SU-DHL-6 (cell line): ENCODE measurements at regions not wholly inside any gene's neighbourhood (a gene's known extent, or its start where the extent isn't known, plus 50 kb on each side); places are given as distances from the start of the nearest gene placed in this dataset.

Experiments
- H2AFZ ChIP-seq: fragments of 200-600 bp; sonication (generic); 2 replicates; pipeline ENCODE4 v1.6.1; 2014; ENCODE audit warnings: low read depth, mild to moderate bottlenecking, moderate library complexity, mixed read lengths, antibody characterized with exemption, low read length; ENCODE audit not compliant: severe bottlenecking
- H3F3A ChIP-seq: fragments of 200-600 bp; shearing (Covaris generic); 2 replicates; pipeline ENCODE4 v1.6.0; 2016; ENCODE audit warnings: antibody characterized with exemption, mild to moderate bottlenecking; ENCODE audit not compliant: insufficient read depth
- H3K27ac ChIP-seq: fragments of 200-600 bp; sonication (generic); 2 replicates; pipeline ENCODE4 v1.5.1; 2016; ENCODE audit warnings: low read depth, mild to moderate bottlenecking, low read length, moderate library complexity, mixed read lengths
- H3K27me3 ChIP-seq: fragments of 200-600 bp; sonication (generic), shearing (Covaris generic); 2 replicates; pipeline ENCODE4 v1.6.0; 2014; ENCODE audit warnings: mild to moderate bottlenecking, low read length
- H3K36me3 ChIP-seq: fragments of 200-600 bp; sonication (generic); 2 replicates; pipeline ENCODE4 v1.6.1; 2014; ENCODE audit warnings: mild to moderate bottlenecking, low read length, mixed read lengths
- H3K4me2 ChIP-seq: fragments of 300-600, 200-600 bp; shearing (Covaris generic), sonication (generic); 2 replicates; pipeline ENCODE4 v1.6.0; 2014; ENCODE audit warnings: low read length, low read depth, mild to moderate bottlenecking; ENCODE audit not compliant: poor library complexity, severe bottlenecking
- H3K4me3 ChIP-seq: fragments of 200-600 bp; sonication (generic); 2 replicates; pipeline ENCODE4 v1.5.1; 2014; ENCODE audit warnings: antibody characterized with exemption, low read length, mild to moderate bottlenecking, mixed read lengths; ENCODE audit not compliant: insufficient read depth, poor library complexity, severe bottlenecking
- H3K79me2 ChIP-seq: fragments of 200-600 bp; sonication (generic); 2 replicates; pipeline ENCODE4 v1.6.1; 2014; ENCODE audit warnings: mild to moderate bottlenecking, low read length, moderate library complexity; ENCODE audit not compliant: insufficient read depth
- H3K9ac ChIP-seq: fragments of 200-600 bp; sonication (generic); 2 replicates; pipeline ENCODE4 v1.7.0; 2014; ENCODE audit warnings: mild to moderate bottlenecking, low read length
- H3K9me2 ChIP-seq: fragments of 200-600 bp; sonication (generic); replicated peaks from 2 replicates; pipeline ENCODE4 v1.6.1; 2014; ENCODE audit warnings: low read length; ENCODE audit not compliant: insufficient read depth
- H3K9me3 ChIP-seq: fragments of 200-600 bp; sonication (generic); 2 replicates; pipeline ENCODE4 v1.6.1; 2014; ENCODE audit warnings: low read length, mixed read lengths; ENCODE audit not compliant: insufficient read depth
- H4K20me1 ChIP-seq: fragments of 200-600 bp; sonication (generic); 2 replicates; pipeline ENCODE4 v1.6.1; 2014; ENCODE audit warnings: low read depth, mild to moderate bottlenecking, antibody characterized with exemption, low read length, moderate library complexity, mixed read lengths
- CTCF ChIP-seq: fragments of 200-600 bp; sonication (generic); IDR thresholded peaks from one replicate; pipeline ENCODE4 v1.5.1; 2017; ENCODE audit warnings: antibody characterized with exemption, mild to moderate bottlenecking, low read length, moderate library complexity; ENCODE audit not compliant: insufficient read depth, poor library complexity, severe bottlenecking
- EZH2phosphoT487 ChIP-seq: fragments of 200-600 bp; sonication (generic), shearing (Covaris generic); conservative IDR thresholded peaks from 2 replicates; pipeline ENCODE4 v1.6.1; 2018; ENCODE audit warnings: mild to moderate bottlenecking, antibody characterized with exemption, low read length, moderate library complexity, mixed read lengths

DNA sequence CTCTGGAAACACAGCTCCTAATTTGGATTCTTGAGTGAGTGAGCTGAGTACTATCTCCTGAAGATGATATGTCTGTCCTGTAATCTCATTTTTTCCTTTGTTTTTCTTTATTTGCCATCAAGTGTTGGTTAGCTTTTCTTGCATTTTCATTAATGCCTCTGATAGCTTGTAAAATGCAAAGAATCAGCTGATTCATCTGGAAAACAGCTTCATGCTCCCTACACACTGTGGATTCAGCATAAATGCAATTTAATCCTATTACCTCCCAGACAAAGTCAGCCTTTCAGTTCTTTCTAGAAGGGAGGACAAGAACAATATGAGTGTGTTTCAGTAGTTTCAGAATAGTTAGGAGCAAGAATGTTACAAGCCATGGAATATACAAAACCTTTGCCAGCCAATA is 79.4 kb downstream of the DACT1 start:
- Histone ChIP-seq H2AFZ (no peak overlapping the region), H3K79me2 (no peaks in the 10 kb centered on the region), H3K9ac (no peak overlapping the region), H3F3A (no peaks in the 10 kb centered on the region), H3K27me3 (no peaks in the 10 kb centered on the region), H3K9me2 (no peaks in the 10 kb centered on the region), H4K20me1 (no peaks in the 10 kb centered on the region), H3K9me3 (no peaks in the 10 kb centered on the region), H3K27ac (no peak overlapping the region), H3K4me3 (no peak overlapping the region), H3K4me2 (no peak overlapping the region), H3K36me3 (no peaks in the 10 kb centered on the region)
- TF ChIP-seq EZH2phosphoT487 (no peak), CTCF (no peak)

- no peak for TF ChIP-seq EZH2phosphoT487
- TF ChIP-seq CTCF = no peak
These were observed 80.1 kb downstream of the DACT1 start for GRCh38 chr14:58717813-58718212.

DNA sequence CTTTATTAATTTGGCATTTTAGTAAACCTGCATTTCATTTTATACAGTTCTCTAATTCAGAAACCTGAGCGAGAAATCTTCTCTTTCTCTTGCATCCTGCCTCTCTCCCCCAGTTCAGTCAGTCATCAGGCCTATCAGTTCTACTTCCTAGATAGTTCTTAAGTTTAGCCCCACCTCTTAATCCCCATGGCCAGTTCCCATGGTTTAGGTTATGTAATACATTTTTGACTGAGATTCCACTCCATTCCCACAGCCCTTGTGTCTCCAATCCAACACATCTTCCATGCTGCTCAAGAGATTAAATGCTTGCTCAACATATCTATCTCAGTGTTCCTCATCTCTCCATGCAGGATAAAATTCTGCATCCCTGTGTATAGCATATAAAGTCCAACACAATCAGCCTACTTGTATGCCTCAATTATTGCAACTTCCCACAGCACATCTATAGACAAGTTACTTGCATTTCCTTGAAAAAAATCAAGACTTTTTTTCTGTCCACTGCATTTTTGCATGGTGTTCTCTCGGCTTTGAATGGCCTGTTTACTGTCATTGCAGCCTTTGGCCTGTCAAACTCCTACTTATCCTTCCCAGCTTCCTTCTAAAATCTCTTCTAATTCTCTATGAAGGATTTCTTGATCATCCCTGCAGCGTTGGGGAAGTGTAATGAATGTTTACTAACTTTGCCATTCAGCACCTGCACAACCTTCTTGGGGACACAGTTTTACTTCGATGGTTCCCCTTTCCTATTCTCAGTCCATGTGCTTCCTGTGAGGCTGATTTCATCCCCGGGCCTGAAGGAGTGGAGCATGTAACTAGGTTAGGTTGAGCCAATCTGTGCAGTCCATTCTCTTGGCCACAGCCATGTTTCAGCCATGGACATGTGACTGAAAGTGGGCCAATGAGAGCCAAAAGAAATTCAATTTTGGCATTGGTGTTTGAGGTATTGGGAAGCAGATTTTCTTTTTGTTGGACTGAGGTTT is 80.8 kb downstream of the DACT1 start:
- Histone ChIP-seq H3F3A (no peaks in the 10 kb centered on the region), H2AFZ (no peak overlapping the region), H3K9me3 (no peaks in the 10 kb centered on the region), H3K4me2 (no peak overlapping the region), H4K20me1 (no peaks in the 10 kb centered on the region), H3K9me2 (no peaks in the 10 kb centered on the region), H3K36me3 (no peaks in the 10 kb centered on the region), H3K9ac (no peak overlapping the region), H3K79me2 (no peaks in the 10 kb centered on the region), H3K27ac (no peak overlapping the region), H3K27me3 (no peaks in the 10 kb centered on the region), H3K4me3 (no peak overlapping the region)
- TF ChIP-seq EZH2phosphoT487 = no peak
- TF ChIP-seq CTCF = no peak

More at GRCh38 chr14:58717813-58718212, 80.1 kb downstream of the DACT1 start:
- H3K27me3 ChIP-seq = no peaks in the 10 kb centered on the region
- no peaks in the 10 kb centered on the region for H4K20me1 ChIP-seq
- H3K4me2 ChIP-seq = no peak overlapping the region
- no peaks in the 10 kb centered on the region for H3K9me2 ChIP-seq
- no peak overlapping the region for H3K4me3 ChIP-seq
- no peaks in the 10 kb centered on the region for H3K36me3 ChIP-seq
- H3K79me2 ChIP-seq = no peaks in the 10 kb centered on the region
- no peak overlapping the region for H3K9ac ChIP-seq
- no peak overlapping the region for H3K27ac ChIP-seq
- H3F3A ChIP-seq = no peaks in the 10 kb centered on the region
- H3K9me3 ChIP-seq = no peaks in the 10 kb centered on the region
- no peak overlapping the region for H2AFZ ChIP-seq
